GM21360 (cell line): ENCODE measurements at regions not wholly inside any gene's neighbourhood (a gene's known extent, or its start where the extent isn't known, plus 50 kb on each side); places are given as distances from the start of the nearest gene placed in this dataset.

Experiments used
- ATAC-seq: cut with Tn5 transposase; IDR thresholded peaks from one replicate; pipeline ENCODE4 v1.9.1; 2021; ENCODE audit warnings: mild to moderate bottlenecking, moderate library complexity; ENCODE audit not compliant: unreplicated experiment

DNA sequence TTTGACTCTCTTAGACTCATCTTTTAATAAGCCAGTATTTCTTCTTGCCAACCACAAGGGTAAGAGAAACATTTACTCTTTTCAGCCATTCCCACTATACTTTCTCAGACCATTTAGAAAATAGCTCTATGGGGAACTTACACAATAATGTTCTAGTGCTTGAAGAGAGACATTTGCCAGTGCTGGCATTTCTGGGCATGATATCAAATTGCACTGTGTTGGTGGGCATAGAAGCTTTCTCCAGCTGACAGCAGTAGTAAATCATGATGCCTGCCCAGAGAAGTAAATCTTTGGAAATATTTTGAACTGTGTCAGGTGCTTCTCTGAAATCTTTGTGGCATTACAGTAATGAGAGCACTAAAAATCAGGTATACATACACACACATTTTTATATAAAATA is 346.6 kb downstream of the CBLN2 start:
- no peak for ATAC-seq

DNA sequence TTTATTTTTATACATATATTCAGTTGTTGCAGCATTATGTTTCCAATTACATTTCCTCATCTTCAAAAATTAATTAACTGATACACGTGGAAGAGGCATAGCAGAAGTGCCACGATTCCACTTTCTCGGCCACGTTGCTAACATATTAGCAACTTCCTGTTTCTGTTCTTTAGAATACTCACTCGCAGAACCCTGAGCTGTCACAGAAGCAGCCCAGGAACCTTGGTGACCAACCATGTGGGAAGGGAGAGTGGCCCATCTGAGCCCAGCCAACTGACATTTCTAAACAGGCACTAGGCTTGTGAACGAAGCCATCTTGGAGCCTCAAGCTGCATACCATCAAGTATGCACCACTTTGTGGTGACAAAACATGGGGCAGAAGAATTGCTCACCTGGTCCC is 350.1 kb downstream of the CBLN2 start:
- no peak for ATAC-seq

DNA sequence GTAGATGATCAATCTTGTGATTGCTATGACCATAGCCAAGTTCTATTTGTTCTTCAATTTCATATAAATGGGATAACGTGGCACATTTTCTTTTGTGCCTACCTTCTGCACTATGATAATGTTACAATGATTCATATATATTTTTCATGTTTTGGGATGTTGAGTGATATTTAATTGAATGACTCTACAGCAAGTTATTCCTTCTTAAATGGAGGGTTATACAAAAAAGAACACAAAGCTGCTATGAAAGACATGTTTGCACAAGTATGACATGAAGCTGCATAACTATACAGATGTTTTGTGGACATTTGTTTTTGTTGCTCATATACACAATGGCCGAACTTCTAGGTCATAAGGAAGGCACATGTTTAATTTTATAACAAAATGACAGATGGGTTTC is 356.2 kb downstream of the CBLN2 start:
- ATAC-seq: no peak

DNA sequence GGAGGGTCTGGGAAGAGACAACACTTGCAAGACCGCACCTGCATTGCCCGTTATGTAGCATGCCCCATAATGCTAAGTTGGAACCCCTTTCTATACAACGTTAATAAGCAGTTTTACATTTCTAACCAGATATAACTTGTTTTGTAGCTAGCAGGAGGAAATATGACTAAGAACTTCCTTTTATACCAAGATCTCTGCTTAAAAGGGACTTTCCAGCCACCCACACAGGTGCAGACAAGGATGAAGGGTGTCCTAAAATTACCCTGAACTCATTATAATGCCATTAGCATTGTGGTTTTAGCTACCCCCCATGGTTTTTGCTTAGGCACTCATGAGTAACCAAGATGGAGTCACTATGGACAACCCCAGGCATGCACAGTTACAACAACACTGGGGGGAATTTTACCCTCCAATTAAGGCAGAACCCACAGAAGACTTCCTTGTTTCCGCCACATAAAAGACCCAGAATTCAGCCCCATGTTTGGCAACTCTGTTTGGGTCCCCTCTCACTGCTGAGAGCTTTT is 362.8 kb downstream of the CBLN2 start:
- ATAC-seq: peak; percentile 87

DNA sequence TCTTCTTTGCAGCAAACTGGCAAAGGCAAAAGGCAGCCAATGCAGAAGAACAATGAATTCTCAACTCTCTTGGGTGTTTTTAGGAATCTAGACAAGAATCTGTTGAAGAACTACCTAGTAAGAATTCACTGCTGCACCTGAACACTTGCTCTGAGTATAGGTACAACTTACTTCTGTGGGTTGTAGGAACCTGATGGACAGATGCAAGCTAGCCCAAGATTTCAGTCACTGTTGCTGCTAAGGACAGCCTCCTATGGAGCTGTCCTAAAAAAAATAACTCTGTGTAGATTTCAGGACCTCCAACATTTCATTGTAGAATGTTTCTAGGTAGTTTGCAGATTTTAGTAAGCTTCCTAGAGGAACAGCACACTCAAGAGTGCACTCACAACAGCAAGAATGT is 363.5 kb downstream of the CBLN2 start:
- no peak for ATAC-seq

DNA sequence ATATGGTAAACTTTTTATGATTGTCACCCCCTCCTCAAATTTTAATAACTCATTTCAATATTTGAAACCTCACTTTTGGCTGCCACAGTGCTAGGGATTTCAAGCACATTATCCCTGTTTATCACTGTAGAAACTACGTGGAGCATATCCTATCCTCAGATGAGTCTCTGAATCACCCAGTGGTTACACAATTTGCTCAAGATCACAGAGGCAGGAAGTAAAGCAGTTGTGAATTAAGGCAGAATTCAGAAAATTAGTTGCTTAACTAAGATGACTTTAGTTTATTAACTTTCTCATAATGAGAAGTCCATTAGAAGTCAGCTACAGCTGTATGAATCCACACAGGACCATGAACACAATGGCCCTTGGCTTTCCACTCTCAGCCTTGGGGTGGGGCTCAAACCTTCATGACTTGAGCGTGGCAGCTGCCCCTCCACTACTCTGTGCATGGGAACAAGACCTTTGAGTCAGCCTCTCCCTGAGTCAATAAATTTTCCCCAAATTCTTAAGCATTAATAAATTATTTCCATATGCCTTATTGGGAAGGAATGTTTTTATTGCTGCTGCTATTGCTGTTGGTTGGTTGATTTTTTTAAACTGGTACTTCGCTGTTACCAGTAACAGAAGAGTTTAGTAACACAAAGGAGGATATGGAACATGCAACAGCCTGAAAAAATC is 369.0 kb downstream of the CBLN2 start:
- ATAC-seq: no peak

DNA sequence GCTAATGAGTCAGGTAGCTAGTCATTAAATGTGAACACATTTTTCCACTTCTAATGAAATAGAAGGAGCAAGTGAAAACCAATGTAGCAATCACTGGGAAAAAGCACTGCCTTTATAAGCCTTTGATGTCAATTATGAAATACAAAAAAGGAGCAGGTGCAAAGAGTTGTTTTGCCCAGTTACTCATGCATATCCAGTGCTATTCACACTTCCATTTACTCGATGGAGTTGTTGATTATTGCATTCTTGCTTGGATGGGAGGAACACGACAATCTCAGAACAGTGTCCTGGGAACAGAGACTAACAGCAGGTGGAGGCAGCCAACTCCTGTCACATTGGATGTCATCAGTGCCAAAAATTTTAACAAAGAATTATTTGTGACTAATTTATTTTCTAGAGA is 372.5 kb downstream of the CBLN2 start:
- no peak for ATAC-seq

DNA sequence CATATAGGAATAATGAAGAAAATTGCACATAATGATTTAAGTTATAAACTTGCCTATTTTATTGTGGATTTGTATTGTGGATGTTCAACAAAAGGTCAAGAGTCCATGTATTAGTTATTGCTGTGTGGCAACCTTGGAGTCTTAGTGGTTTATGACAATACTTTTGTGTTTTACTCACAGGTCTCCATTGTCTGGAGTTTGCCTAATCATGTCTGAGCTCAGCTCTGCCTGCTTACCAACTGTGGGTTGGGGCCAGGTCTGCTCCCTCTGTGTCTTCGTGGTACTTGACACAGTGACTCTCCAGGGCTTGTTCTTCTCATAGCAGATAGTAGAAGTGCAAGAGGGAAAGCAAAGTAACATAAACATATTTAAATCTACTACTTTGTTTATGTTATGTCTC is 382.5 kb downstream of the CBLN2 start:
- no peak for ATAC-seq

DNA sequence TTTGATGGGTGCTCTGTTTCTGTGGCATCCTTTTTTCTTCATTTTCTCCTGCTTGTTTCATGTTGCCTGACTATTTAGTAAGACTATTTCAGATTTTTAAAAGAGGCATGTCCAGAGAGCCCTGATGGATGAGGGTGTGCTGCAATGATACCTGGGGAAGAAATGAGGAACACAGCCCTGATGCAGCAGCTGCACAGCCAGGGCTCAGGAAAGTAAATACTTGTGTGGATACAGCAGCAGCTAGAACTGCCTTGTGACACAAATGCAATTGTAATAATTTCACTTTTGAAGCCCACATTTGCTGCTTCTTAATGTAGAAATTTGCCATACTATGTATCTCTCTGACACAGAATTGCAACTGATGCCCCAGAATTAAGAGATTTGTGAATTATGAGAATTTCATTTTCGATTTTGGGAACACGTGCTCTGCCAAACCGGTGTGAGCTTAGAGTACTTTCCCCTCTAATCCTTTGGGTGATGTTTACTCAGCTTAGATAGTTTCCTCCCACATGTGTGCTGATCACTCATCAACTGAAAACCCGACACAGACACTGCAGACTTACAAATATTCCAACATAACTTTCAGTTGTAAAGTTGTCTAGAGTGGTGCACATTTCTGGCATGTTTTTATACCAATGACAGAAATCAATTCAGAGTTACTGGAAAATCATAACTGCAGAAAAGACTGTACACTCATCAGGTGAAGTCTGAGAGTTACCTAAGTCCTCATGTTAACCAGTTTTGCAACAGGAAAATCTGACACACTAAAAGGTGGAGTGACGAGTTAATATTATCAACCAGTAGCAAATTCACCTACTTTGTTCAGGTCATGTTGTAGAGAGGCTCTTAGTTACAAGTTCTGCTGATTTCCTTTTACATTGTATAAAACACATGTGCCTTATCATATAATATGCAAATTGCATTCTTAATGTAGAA is 383.4 kb downstream of the CBLN2 start:
- ATAC-seq: peak; percentile 91

DNA sequence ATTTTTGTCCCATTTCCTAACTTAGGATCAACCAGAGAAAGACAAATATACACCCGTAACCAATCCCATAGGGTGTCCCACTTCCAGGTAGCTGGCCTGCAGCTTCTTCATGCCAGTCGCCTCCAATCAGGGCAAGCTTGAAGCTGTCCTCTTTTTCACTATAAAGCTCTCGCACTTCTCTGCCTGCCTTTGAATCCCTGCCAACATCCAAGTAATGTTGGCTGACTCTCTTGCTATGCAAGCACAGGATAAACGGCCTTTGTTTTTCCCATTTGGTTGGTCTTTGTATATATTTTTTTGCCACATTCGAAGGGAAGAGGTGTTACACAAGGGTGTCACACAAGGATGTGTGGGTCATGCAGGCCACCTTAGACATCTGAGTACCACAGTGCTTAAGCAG is 388.8 kb downstream of the CBLN2 start:
- no peak for ATAC-seq

DNA sequence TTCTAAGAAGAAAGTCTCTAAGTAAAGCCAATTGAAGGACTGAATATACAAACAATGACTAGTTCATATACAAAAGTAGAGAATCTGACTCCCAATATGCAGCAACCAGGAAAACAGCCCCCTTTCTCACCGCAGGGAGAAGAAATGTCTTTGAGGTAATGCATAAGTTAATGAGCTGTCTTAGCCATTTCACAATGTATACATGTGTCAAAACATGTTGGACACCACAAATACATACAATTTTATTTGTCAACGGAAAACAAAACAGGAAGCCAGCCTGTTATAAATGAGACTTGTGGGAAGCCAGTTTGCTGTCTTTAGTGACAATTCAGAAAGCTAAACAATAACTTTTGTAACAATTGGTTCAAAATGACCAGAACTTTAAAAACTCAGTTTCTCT is 389.2 kb downstream of the CBLN2 start:
- ATAC-seq: no peak

DNA sequence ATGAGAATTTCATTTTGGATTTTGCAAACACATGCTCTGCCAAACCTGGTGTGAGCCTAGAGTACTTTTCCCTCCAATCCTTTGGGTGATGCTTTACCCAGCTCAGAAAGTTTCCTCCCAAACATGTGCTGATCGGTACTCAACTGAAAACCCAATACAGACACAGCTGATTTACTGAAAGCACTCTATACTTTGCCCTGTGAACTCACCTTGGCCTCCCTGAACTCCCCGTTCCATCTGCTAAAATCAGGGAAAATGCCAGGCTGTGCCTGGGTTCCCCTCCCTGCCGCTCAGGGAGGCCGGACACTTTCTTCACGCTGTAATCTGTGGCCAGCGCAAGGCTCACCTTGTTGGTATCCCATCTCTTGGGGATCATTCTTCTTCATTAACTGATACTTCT is 391.2 kb downstream of the CBLN2 start:
- ATAC-seq: no peak

DNA sequence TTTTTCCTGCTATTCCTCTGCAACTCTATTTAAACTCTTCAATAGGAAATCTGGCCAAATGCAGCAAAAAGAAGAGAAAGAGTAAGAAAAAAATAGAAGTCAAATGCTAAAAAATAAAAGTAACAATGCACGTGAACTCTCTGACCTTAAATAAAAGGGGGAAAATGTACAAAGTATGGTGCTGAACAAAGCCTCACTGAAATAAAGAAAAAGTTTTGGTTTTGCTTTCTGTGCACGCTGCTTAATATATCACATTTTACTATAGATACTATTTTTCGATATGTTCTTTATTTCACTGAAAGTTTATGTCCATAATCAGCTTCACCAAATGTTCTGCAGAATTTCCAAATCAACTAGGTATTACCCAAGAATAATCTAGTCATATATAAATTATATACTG is 396.3 kb downstream of the CBLN2 start:
- ATAC-seq: no peak

DNA sequence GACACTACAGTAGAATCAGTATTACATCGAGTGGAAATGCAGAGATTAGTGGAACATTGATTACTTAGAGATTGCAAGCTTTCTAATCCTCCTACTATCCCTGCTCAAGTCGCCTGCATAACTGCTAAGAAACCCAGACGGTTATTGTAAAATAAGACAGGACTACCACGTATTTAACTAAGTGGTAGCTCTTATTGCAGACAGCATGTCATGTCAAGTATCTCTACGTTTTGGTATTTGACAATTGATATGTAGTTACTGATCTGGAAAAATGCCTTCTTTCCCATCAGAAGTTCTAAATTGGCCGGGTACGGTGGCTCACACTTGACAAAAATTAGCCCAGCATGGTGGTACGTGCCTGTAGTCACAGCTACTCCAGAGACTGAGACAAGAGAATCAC is 404.1 kb downstream of the CBLN2 start:
- ATAC-seq: no peak

DNA sequence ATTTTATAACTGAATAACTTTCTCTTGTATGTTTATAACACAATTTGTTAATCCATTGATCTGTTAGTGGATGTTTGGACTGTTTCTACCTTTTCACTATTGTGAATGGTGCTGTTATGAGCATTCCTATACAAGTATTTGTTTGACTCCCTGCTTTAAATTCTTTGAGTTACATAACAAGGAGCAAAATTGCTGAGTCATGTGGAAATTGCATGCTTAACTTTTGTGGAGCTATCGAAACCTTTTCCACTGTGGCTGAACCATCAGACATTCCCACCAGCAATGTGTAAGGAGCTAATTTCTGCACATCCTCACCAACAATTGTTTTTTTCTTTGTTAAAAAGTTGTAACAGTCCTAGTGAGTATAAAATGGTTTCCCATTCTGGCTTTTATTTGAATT is 415.5 kb downstream of the CBLN2 start:
- no peak for ATAC-seq

DNA sequence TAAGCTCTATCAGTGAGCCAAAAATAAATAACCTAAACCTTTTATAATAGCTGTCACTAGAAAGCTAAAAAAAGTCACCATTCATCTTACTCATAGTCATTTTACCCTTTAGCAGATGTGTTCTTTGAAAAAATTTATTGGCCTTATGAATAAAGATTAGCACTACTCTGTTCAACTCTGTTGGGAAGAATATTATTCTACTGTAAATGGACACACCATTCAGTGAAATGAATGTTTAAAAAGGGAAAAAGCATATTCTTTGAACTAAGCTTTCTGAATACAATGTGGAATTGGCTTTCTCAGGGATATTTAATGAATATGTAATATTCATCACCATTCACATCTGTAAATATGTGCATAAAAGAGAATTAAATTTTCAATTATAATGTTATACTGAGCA is 422.0 kb downstream of the CBLN2 start:
- ATAC-seq: no peak

DNA sequence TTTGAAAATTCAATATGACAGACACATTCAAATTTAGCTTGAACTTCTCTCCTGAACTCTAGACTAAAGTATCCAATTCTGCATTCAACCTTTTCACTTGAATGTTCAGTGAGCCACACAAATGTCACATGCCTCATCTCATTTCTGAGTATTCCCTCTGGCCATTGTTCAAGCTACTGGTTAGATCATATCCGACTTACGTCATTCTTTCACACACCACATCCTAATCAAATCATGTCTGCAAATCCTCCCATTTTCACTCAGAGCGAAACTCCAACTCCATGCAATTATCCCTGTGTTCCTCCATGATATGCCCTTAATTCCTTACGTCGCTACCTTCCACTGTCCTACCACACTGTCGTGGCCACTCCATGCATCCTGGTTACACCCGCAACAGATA is 425.1 kb downstream of the CBLN2 start:
- no peak for ATAC-seq

DNA sequence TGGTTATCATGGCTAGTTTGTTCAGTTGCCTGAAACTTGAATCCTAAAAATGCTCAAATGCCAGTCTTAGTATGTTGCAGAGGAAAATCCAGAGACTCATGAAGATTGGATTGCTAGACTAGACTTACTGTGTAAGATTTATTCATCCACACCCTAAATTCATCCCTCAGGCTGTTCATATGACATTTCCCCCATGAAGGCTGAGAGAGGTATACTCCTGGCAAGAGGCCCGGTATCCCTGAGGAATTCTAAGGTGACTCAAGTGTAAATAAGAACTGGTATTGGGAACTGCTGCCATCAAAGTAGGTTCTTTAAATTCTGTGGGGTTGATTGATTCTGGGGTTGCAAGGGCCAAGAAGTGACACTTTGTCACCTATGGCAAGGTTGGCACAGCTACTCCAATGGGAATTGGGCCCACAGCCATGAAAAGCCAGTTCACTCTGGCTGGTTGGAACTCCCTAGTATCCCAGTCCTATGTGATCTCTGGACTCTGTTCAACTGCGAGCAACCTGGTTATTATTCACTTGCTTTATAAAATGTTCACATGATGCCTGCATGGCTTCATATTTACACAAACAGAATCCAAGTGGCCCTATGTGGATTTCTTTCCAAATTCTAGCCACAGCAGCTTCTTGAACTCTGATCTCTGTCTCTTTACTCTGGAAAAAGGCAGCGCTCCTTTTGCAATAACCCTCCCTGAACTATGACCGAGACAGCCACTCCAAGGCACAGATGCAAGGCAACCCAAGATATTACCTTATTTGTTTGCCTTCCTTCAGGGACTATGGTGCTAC is 429.1 kb downstream of the CBLN2 start:
- ATAC-seq: no peak

DNA sequence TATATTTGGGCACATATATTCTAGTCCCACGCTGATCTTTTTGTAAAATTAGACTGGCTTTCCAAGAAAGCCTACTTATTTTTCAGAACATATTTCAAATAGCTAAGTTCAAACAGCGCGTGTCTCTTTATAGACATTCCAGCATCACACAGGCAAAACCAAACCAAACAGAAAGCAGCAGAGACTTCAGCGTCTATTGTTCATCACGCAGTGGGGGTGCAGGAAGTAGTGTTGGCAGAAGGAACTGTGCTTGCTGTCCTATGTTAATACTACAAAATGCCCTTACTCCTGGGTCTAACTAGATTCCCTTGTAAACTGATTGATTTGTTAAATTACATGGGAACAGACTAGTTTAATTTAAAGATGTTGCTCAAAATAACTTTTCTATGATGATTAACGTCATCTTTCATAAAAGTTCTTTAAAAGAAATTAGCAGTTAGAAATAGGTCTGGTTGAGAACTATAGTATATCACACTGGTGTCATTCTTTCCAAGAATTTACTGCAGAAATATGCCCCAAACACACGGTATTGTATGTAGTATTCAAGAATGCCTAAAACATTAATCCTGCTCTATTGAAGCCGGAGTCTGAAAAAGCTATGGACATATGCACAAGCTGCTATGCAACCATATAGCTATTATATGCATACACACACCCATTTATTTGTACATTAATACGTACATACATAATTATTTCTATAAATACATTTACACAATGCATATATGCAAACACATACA is 436.3 kb downstream of the CBLN2 start:
- no peak for ATAC-seq

DNA sequence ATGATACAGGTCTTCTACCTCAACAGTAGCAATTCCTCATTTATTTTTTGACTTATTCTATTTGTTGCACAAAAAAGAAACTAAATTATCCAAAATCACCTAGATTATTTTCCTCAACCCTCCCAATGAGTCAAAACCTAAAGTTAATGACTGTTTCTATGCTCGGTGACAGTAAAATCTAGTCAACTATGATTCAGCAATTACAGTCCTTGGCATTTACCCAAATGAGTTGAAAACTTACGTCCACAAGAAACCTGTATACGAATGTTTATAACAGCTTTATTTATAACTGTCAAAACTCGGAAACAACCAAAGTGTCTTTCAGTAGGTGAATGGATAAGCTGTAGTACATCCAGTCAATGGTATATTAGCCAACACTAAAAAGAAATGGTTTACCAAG is 439.3 kb downstream of the CBLN2 start:
- no peak for ATAC-seq

DNA sequence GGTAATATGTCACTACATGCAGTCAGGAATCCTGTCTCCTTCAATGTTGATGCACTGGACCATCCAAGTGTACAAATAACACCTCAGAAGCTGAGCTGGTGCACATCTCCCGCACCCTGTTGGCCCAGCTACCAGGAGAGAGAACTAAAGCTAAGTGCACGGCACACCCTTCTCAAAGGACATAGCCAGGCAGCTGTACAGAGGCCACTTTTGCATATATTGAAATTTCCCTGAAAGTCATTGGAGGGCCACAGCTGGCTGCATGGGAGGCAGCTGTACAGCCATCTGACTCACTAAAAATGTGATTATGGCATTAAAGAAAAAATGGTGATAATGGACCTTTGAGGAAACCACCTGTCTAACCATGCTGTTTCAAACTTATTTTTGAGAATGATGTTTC is 441.7 kb downstream of the CBLN2 start:
- ATAC-seq: no peak
